NT2/D1 (cell line): ENCODE measurements at regions not wholly inside any gene's neighbourhood (a gene's known extent, or its start where the extent isn't known, plus 50 kb on each side); places are given as distances from the start of the nearest gene placed in this dataset.

Experiments
- YY1 ChIP-seq: IDR thresholded peaks from 2 replicates; pipeline ENCODE4 v1.6.1; 2011; ENCODE audit not compliant: insufficient read length, insufficient read depth
- ZNF274 ChIP-seq: IDR thresholded peaks from 2 replicates; pipeline ENCODE4 v1.6.1; 2011; ENCODE audit warnings: mild to moderate bottlenecking, low read depth, low read length

DNA sequence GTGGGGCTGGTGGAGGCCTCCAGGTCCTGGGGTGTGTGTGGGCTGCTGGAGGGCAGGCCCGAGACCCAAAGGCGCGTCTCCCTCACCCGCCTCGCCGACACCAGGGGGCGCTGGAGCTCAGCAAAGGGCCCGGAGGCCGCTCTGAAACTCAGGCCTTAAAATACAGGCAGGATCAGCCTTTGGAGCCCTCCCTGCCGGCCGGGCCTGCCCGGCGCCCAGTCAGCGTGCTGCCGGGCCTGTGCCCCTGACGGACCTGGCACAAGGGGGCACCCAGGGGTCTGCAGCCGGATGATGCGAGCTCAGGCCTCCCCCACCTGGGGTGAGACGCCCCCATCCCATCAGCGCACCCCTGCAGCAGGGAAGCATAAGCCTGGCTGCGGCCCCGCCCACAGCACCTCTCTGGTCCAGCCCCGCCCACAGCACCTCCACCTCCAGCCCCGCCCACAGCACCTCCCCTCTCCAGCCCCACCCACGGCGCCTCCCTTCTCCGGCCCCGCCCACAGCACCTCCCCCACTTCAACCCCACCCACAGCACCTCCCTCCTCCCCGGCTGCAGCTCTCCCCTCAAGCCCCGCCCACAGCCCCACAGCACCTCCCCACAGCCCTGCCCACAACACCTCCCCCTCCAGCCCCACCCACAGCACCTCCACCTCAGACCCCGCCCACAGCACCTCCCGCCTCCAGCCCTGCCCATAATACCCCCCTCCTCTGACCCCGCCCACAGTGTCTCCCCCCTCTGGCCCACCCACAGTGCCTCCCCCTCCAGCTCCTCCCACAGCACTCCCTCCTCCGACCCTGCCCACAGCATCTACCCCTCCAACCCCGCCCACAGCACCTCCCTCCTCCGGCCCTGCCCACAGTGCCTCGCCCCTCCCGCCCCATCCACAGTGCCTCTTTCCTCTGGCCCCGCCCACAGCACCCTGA is 92.8 kb upstream of the OTOS start:
- no peak for TF ChIP-seq ZNF274
- TF ChIP-seq YY1, result no peak
